Superior temporal gyrus (tissue), 1 donor: ENCODE measurements at regions not wholly inside any gene's neighbourhood (a gene's known extent, or its start where the extent isn't known, plus 50 kb on each side); places are given as distances from the start of the nearest gene placed in this dataset.

ENCODE experiments used
- DNase-seq: peaks from one replicate; pipeline ENCODE4 v3.0.0-alpha.2; 2016; ENCODE audit errors: extremely low spot score

DNA sequence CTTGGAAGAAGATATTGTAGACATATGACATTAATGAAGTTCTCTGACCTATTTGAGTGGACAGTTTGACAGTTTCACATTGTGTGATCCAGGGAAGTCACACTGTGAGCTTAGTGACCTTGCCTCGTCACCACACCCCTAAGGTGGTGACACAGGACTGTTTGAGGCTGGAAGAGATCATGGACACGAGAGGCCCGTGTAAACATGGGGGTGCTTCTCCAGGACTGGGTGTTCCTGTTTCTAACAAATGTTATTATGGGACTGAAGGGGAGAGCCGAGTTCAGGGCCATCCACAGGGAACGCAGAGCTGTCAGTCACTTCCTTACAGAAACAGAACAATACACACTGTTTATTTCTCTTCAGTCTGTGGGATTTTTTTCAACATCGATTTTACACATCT is 96.5 kb upstream of the DNAJC19 start:
- no peak for DNase-seq

DNA sequence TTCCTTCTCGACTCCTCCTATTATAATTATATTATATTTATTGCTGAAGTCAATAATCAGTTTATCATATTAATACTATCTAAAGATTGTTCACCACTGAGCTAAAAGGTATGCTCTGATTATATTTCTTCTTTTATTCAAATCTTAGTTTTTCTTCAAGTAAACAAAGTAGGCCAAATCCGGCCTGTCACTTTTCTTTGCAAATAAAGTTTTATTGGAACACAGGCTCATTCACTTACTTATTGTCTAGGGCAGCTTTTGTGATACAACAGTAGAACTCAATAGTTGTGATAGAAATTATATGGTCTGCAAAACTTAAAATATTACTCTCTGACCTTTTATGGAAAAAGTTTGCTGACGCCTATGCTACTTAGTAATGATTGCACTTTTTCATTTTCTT is 92.4 kb upstream of the DNAJC19 start:
- DNase-seq = no peak

DNA sequence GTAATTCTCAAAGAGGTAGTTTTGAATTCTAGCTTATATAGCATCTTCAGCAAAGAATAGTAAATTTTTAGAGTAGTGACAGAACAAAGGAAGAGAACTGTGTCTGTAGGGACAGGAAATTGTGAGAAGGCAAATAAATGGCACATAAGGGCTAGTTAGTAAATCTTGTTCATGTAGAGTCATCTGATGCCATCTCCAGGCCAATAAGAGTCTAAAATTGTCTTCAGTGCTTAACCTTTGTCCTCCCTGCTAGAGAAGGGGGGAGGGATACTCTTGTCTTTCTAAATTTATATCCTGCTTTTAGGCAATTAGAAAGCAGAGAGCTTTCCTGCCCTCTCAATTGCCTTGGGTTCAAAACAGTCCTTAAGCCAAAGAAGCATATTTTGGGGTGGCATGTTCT is 87.0 kb upstream of the DNAJC19 start:
- no peak for DNase-seq

DNA sequence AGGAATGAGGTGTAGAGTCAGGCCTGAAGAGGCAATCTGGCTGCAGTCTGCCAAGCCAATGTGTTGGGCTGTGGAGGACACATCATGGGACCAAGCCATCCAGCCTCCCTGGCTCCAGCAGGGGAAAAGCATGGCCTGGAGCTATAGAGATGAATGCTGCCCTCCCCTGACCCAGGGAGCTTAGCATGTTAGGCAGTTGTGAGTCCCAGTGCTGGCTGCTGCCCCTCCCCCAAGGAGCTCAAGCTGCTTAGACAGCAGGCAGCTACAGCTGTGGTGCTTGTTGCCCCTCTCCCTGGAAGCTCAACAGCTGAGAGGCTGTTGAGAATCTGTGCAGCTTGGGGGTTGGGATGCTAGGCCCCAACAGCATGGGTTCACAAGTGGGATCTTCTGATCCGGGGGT is 85.6 kb upstream of the DNAJC19 start:
- no peak for DNase-seq

DNA sequence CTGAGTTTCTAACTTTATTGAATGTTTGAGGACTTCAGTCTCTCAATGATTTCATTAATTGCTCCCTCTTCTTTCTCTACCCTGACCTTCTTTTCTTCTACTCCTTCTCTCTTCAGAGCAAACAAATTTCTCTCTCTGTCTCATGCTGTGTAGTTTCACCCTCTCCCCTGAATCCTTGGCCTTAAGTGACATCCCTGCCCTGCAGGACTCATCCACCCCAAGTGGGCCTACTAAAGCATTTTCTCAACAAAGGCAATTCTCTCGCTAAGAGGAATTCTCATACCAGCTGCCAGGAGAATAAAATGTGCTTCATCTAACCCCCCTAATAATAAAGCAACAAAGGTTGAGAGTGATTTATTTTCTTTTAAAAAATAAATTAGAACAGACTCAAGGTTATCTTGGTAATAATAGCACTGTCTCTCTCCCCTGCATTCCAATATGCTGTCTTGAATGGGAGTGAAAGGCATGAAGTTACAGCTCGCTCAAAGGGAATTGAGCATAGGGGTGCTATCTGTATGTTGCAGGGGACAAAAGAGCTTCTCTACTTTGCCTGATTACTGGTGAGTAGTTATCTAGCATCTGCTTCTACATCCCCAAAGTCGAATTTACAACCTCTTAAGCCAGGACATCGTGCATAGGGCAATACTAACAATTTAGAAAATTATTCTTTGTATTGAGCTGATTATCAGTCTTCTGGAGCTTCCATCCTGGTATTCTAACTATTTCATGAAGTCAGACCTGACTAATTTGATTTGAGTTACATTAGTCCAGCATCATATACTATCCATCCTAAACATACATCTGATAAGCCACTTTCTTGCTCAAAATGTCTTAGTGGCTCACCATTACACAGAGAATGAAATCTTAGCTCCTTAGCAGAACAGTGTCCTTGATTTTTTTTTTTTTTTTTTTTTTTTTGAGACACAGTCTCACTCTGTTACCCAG is 76.9 kb upstream of the DNAJC19 start:
- no peak for DNase-seq

DNA sequence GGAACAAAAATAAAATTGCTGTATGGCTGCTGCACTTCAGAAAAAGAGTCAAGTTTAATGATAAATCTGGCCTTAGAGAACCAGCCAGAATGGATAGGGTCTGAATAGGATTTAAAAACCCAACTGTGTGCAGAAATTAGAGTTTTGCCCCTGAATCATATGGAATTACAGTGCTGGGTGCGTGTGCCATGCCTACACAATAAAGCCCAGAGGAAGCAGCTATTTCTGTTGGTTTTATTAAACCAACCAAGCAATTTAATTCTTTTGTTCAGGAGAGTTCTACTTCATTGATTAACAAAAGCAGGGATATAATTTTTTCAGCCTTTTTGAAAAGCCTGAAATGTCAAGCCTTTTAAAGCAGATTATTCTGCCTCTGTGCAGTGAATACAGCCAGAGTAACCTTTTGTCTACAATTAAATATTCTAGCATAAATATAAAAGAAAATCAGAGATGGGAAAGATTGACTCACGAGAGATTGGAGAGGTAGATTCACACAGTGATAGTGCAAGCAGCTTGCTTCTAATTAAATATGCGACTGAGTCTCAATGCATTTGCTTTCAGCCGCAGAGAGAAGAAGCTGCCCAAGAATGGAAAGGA is 66.7 kb upstream of the DNAJC19 start:
- no peak for DNase-seq

DNA sequence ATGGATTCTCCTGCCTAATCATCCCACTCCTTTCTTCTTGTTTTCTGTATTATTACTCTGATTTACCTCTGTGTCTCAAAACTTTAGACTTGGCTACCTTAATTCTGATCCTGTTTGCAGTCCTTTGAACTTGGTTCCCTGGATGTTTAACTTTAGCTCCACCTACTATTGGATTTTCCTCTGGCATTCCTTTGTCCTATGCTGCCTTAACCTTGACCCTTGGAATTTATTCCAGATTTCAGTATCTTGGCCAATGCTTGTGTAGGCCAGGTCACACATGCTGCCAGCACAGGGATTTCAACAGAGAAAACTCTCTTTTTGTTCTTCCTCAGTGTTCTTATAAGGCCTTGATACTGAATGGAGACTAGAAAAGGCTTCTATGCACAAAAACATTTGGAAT is 65.0 kb upstream of the DNAJC19 start:
- DNase-seq = no peak

DNA sequence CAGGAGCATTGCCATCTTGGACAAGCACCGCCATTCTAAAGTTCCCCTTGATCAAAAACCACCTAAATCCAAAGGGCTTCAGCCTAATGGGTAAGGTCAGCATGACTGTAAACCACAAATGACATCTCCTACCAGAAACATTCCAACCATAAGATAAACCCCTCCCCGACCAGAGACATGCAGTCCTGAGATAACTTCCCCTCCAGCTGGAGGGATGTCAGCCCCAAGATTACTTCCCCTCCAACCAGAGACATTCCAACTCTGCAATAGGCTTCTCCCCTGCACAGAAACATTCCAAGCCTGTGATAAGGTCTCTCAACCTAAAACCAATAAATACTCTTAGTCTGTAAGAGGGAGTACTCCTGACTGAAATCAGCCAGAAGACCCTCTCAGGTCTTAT is 62.7 kb upstream of the DNAJC19 start:
- DNase-seq = no peak

DNA sequence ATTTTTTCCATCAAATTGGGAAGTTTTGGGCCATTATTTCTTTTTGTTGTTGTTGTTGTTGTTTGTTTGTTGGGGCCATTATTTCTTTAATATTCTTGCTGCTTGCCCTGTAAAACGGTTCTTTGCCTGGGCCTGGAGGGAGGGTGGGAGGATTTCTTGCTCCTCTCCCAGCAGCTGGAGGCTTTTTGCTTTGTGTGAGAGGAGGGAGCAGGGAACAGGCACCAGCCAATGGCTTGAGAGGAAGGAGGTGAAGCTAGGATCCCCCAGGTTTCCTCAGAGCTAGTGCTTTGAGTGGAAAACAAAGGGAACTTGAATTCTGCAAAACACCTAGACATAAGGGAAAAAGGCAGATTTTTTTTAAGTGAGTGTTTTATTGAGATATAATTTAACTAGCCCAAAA is 61.2 kb upstream of the DNAJC19 start:
- no peak for DNase-seq

DNA sequence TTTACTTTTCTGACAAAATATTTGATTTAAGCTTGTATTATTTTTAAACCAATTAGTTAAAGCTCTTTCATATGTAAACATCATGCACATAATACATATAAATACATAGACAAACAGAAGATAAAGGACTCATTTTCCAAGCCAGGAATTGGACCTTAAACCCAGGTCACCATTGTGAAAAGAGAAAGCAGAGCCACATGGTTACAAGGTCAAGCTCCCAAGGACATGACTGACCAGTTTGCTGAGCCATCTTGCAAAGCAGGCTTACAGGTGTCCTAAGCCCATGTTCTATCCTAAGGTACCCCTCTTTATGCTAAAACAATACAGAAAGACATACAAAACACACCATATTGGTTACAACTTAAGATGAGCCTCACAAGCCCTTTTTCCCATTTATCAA is 50.5 kb upstream of the DNAJC19 start:
- DNase-seq = no peak
